D341Med (cell line): ENCODE measurements at regions not wholly inside any gene's neighbourhood (a gene's known extent, or its start where the extent isn't known, plus 50 kb on each side); places are given as distances from the start of the nearest gene placed in this dataset.

Experiments used
- DNase-seq: peaks from one replicate; pipeline ENCODE4 v3.0.0; 2012; ENCODE audit warnings: low spot score

DNA sequence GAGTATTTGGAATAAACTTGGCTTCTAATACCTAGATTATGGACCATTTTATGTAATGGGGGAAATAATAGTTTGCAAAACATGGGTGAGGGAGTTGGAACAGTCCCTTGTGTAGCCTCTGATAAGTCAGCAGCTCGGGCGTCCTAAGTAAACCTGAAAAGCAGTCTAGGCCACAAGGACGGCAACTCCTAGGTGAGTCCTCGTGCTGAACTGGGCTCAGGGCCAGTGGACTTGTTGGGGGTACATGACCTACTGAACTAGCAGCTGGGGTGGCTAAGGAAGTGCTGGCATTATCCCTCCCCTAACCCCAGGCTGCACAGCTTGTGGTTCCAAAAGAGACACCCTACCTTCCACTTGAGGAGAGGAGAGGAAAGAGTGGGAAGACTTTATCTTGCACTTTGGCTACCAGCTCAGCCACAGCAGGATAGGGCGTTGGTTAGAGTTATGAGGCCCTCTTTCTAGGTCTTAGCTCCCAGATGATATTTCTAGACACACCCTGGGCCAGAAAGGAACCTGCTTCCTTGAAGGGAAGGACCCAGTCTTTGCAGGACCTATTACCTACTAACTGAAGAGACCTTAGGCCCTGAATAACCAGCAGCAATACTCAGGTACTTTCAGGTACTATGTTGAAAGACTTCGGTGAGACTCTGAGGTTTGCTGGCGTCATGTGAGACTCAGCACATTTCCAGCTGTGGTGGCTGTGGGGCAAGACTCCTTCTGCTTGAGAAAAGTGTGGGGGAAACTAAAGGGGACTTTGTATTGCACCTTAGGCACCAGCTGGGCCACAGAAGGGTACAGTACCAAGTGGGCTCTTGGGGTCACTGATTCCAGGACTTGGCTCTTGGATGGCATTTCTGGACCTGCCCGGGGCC, 71.0 kb downstream of the AQP4 start:
- DNase-seq: no peak

DNA sequence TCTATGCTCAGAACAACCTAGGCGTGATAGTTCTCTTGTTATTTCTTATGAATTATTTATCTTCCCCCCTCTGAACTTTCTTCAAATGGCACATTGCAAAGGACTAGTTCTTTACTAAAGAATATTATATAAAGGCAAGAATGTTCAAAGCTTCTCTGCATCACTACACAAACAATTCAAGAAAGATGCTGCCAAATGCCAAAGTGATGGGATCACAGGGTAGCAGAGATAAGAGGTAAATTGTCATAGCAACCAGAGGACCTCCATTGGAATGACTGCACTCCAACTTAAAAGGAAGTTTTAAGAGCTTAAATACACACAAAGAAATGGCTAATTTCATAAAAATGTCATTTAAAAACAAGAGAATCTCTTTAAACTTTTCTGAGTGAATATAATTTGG, 72.8 kb downstream of the AQP4 start:
- DNase-seq: no peak

DNA sequence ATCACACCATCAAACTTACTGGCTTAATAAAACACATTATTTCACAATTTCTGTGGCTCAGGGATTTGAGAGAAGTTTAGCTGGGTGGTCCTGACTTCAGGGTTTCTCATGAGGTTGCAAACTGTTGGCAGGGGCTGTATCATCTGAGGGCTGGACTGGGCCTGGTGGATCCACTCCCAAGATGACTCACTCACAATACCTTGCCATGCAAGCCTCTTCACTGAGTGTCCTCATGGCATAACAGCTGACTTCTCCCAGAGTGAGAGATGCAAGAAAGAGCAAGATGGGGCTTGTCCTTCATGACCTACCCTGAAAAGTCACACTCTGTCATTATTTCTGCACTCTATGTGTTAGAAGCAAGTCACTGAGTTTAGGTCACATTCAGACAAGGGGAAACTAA, 73.8 kb downstream of the AQP4 start:
- no peak for DNase-seq

GRCh38 chr18:26784599-26784998, 80.9 kb downstream of the AQP4 start:
- DNase-seq: no peak

DNA sequence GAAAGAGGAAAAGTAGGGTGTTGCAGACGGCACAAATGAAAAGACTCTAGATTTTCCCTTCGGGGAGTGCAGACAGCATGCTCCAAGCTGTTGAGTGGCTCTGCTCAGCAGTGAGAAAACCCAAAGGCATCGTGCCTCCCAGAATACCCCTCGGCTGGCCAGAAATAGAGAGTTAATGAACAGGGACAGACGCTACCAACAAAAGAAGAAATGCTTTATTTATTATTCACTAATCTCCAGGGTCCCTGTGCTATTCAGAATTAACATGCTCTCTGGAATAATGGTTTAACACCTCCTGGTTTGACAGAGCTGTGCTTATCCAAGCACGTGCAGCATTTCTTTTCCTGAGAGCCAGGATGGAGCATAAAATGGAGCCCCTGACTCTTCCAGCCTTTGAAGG, 82.3 kb downstream of the AQP4 start:
- no peak for DNase-seq

- no peak for DNase-seq
These were observed 84.8 kb downstream of the AQP4 start for GRCh38 chr18:26780520-26781325.

- DNase-seq: no peak
These were observed 87.5 kb downstream of the AQP4 start for GRCh38 chr18:26778054-26778393.

DNA sequence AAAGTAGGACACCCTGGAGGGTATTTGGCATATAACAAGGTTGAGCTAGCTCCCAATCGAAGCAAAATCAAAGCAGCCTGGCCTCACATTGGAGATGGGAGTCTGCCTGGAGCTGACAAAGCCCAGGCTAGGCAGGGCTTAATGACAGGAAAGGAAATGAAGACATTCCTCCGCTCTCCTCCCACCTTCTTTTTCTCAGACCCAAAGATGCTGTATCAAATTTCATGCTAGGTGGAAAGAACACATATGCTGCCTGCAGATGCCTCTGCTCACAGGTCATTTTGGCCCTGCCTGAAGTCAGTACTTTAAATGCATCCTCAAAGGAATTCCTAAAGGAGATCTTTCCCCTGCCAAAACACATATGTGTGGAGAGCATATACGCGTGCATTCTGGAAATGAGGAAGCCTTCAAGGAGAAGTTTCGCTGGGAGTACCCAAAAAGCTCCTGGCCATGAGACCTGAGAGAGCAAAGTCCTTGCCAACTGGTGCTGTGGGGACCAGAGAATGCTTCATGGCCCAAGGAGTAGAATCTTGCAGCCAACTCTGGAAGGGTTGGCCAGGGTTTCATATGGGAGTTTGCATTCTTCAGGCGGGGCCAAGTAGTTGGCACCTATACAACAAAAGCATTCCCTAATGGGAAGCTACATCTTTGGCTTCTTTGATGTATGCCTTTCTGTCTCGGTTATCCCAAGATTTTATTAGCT, 88.0 kb downstream of the AQP4 start:
- DNase-seq: no peak

- no peak for DNase-seq
These were observed 92.8 kb downstream of the AQP4 start for GRCh38 chr18:26772691-26773090.

DNA sequence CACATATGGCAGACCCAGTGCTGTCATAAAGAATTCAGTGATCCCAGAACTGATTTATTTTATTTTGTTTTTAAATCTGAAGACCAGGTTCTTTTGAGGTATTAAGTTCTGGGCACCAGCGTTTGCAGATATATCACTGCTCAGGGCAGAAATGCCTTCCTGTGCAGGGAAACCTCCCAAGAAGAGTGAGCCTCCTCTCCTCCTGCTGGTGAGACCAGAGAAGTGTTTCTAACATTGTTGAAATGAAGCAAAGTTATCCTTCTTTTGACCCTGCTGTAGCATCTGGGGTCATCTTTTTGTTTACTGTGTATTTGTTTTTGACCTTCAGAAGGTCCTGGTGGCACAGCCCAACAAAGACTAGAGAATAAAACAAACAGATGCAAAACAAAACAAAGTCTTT, 94.0 kb downstream of the AQP4 start:
- peak; percentile 57 for DNase-seq

DNA sequence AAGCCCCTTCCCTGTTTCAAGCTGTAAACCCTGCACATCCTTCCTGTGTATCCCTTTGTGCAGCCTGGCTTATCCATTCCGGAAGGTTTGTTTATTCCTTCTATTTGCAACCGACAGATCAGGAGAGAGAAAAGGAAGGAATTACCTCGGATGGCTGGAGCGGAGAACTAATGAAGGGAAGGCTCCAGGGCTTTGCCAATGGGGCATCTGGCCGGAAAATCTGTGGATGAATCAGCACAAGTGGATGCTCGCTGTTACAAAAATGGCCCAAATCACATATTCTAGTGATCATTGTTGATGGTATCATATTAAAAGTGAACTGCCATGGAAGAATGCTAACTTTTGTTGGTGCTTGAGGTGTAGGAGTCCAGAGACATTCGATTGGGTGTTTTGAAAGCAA, 97.1 kb downstream of the AQP4 start:
- no peak for DNase-seq

DNA sequence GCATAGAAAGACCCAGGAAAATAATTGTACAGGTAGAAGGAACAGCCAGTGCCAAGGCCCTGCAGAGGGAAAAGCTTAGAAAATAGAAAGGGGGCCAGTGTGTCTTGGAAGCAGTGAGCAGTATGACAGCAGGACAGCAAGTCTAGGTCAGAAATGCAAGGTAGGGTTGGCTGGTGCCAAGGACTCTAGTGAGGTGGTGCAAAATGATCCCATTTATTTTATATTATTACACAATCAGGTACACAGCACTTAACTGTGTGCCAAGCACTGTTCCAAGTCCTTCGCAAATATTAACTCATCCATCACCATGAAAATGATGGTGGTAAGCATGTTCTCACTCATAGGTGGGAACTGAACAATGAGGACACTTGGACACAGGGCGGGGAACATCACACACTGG, 100.0 kb downstream of the AQP4 start:
- DNase-seq: no peak

- no peak for DNase-seq
These were observed 100.9 kb downstream of the AQP4 start for GRCh38 chr18:26764586-26764985.

DNA sequence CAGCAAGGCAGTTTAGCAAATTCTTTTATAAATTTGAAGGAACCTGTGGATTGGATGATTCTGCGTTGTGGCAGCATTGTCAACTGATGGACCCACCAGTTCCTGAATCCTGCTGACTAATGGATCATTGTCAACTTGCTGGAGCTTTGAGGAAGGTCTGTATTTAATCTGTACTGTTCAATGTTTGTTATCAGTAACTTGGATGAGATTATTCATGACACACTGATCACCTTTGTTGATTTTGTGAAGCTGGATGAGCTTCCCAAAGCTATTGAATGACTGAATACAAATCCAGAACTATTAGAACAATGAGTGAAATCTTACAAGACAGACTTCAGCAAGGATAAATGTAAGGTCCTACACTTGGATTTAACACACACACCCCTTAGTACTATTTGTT, 101.3 kb downstream of the AQP4 start:
- no peak for DNase-seq

DNA sequence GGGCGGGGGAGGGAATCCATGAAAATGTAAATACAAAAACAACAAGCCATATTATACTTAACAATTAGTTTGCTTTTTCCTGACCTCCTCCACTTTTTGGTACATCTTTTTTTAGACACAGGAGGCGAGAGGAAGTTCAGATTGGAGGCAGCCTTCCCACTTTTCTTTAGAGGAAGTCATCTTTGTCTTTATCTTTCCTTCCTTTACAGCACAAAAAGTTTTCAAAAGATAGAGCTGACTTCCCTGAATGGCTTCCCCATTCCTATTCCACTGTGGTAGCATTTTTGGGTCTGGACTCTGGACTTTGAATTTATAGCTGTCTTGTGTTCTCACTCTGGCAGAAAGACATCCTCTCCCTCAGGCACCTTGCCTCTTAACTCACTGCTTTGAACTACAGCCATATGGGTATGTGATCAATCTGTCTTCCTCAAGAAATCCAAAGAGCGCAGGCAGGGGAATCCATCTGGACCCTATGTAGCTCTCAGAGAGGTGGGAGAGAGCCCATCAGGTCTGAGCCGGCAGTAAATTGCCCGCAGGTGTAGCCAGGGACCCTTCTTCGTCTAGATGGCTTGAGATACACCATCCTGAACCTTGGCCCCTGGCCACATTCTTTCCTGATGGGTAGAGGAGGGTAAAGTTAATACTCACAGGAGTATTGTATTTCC, 101.9 kb downstream of the AQP4 start:
- DNase-seq: no peak

GRCh38 chr18:26757263-26758019, 108.1 kb downstream of the AQP4 start:
- DNase-seq: no peak

DNA sequence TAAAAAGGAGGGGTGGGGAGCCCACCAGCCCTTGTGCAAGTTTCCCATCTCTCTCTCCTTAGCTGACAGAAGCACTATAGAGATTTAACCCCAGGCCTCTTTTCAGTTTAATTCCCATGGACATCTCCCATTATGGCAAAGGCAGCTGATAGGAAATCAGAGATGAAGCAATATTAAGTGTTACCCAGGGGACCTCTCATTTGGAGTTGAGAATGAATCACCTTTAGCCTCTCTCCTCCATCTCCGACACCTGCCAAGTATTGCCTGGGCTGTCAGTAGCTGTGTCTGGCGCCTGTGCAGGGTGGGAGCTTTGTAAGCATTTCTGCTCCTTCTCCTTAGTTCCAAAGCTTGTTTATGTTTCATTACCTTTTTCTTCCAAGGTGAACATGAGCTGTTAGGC, 109.0 kb downstream of the AQP4 start:
- DNase-seq: no peak

- no peak for DNase-seq
These were observed 118.6 kb downstream of the AQP4 start for GRCh38 chr18:26746826-26747475.

GRCh38 chr18:26746398-26746797, 119.1 kb downstream of the AQP4 start:
- no peak for DNase-seq

DNA sequence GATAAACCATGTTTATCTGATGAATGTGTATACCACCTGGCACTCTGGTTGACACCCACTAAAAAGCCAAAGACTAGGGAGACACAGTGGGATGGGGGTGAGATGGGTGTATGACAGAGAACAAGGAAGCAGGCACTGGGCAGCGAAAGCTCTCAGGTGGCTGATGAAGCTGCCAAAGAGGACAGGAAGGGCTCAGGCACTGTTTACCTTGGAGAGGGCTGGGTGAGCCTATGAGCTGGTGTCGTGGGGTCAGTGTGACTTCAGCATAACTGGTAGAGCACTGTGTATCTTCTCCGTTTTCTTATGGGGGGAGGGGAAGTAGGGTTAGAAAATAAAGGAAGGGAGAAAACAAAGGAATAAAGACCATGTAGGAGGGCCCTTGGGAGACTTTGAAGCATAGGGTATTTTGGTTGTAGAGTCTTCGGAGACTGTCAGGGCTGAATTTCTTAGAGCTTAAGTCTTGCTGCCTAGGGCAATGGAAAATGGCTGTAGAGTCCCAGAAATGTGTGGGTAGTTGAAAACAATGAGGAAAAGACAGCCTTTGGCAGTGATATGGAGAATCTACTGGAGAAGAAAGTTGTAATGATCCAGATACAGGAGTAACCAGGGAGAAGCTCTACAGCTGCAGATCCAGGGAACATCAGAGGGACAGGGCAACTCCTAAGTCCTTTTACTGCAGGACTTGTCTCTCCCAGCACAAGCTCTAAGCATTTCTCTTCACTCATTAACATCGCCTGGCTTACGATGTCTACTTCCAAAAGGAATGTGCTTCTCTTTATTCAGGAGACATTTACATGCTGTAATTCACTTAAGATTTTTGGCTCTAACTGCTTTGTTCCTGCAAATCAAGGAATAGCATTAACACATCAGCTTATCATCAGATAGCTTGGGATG, 120.0 kb downstream of the AQP4 start:
- no peak for DNase-seq
